Endothelial cell of umbilical vein (primary cell): ENCODE measurements at regions not wholly inside any gene's neighbourhood (a gene's known extent, or its start where the extent isn't known, plus 50 kb on each side); places are given as distances from the start of the nearest gene placed in this dataset.

Experiments used
- BruUV-seq: library from RNA; stranded (reverse); fragments of 400-500 nt; replicated peaks from 2 replicates; lab custom pipeline; 2021; lab: Mats Ljungman, UMichigan
- CTCF ChIA-PET: fragments of 300-600, 350-600 bp; sonication (Branson Sonifier 250); formaldehyde crosslinking; loops from one replicate; lab custom pipeline; 2021; ENCODE audit warnings: antibody characterized with exemption, inconsistent platforms; lab: Charles Lee
- POLR2A ChIA-PET: fragments of 300-600, 350-600 bp; sonication (Branson Sonifier 250); formaldehyde crosslinking; loops from one replicate; lab custom pipeline; 2021; ENCODE audit warnings: antibody characterized with exemption, inconsistent platforms; lab: Charles Lee
- DNase-seq: peaks from one replicate; pipeline ENCODE4 v3.0.0-alpha.2; 2011; ENCODE audit warnings: low read depth, low spot score
- FAIRE-seq: peaks from 2 replicates; lab custom pipeline; 2011; peaks lifted over from hg19 to GRCh38; lab: Jason Lieb, UNC
- H2AFZ ChIP-seq: 2 replicates; pipeline ENCODE4 v1.6.0; 2012; ENCODE audit warnings: low read depth, low read length, control low read depth, inconsistent platforms
- H3K27ac ChIP-seq: 2 replicates; pipeline ENCODE4 v1.5.1; 2011; ENCODE audit warnings: low read depth, mild to moderate bottlenecking, control low read depth, low read length, moderate library complexity; ENCODE audit not compliant: insufficient read depth
- H3K27me3 ChIP-seq, 2 experiments: 2 replicates each; pipeline versions ENCODE4 v1.6.0 to v1.6.1; 2011; ENCODE audit warnings: low read length in 2 of 2, mixed read lengths in 1 of 2; ENCODE audit not compliant: control insufficient read depth in 2 of 2, insufficient read depth in 2 of 2
- H3K36me3 ChIP-seq, 2 experiments: 2 replicates in 1 of 2; 3 replicates in 1 of 2; pipeline ENCODE4 v1.5.1; 2011; ENCODE audit warnings: low read length in 2 of 2, mild to moderate bottlenecking in 1 of 2, moderate library complexity in 1 of 2; ENCODE audit not compliant: control insufficient read depth in 2 of 2, insufficient read depth in 2 of 2; ENCODE audit errors: extremely low read depth in 1 of 2
- H3K4me1 ChIP-seq: 3 replicates; pipeline ENCODE4 v1.5.1; 2011; ENCODE audit warnings: mild to moderate bottlenecking, low read length; ENCODE audit not compliant: control insufficient read depth, insufficient read depth; ENCODE audit errors: extremely low read depth
- H3K4me2 ChIP-seq: 2 replicates; pipeline ENCODE4 v1.6.1; 2011; ENCODE audit warnings: low read length, control low read depth, mixed read lengths; ENCODE audit not compliant: insufficient read depth
- H3K4me3 ChIP-seq, 3 experiments: fragments of 200-600 bp in 1 of 3; sonication (generic), shearing (Covaris generic) in 1 of 3; replicated peaks in 1 of 3; 2 replicates each; pipeline ENCODE4 v1.5.1; 2011 to 2016; ENCODE audit warnings: control low read depth in 3 of 3, low read length in 3 of 3, mild to moderate bottlenecking in 2 of 3, inconsistent platforms in 1 of 3, low read depth in 1 of 3, moderate library complexity in 1 of 3; ENCODE audit not compliant: insufficient read depth in 1 of 3
- H3K79me2 ChIP-seq: 2 replicates; pipeline ENCODE4 v1.6.0; 2012; ENCODE audit warnings: low read length, inconsistent platforms; ENCODE audit not compliant: control insufficient read depth, insufficient read depth
- H3K9ac ChIP-seq: replicated peaks from 2 replicates; pipeline ENCODE3; 2011; ENCODE audit warnings: low read length, control low read depth; ENCODE audit not compliant: insufficient read depth; ENCODE audit errors: extremely low read depth
- H3K9me1 ChIP-seq: replicated peaks from 3 replicates; pipeline ENCODE4 v1.6.0; 2011; ENCODE audit warnings: mild to moderate bottlenecking, low read length; ENCODE audit not compliant: control insufficient read depth, insufficient read depth; ENCODE audit errors: extremely low read depth
- H3K9me3 ChIP-seq: replicated peaks from 2 replicates; pipeline ENCODE4 v1.5.1; 2012; ENCODE audit warnings: low read length, inconsistent platforms; ENCODE audit not compliant: control insufficient read depth, insufficient read depth
- H4K20me1 ChIP-seq: replicated peaks from 2 replicates; pipeline ENCODE3; 2011; ENCODE audit warnings: mild to moderate bottlenecking, low read length; ENCODE audit not compliant: control insufficient read depth, insufficient read depth; ENCODE audit errors: extremely low read depth
- EZH2 ChIP-seq: IDR thresholded peaks from 2 replicates; pipeline ENCODE4 v1.6.1; 2012; ENCODE audit warnings: borderline replicate concordance, low read depth, mild to moderate bottlenecking, moderate library complexity, low read length, inconsistent platforms; ENCODE audit not compliant: severe bottlenecking
- GATA2 ChIP-seq: IDR thresholded peaks from 2 replicates; pipeline ENCODE4 v1.7.0; 2011; ENCODE audit warnings: low read depth, mild to moderate bottlenecking, moderate library complexity, mixed read lengths, low read length; ENCODE audit not compliant: insufficient read length, insufficient read depth
- JUN ChIP-seq: IDR thresholded peaks from 2 replicates; pipeline ENCODE4 v1.6.1; 2011; ENCODE audit warnings: borderline replicate concordance, low read depth; ENCODE audit not compliant: insufficient read length, insufficient read depth
- MAX ChIP-seq: IDR thresholded peaks from 2 replicates; pipeline ENCODE4 v1.6.1; 2011; ENCODE audit not compliant: insufficient read depth, insufficient read length
- POLR2AphosphoS5 ChIP-seq: IDR thresholded peaks from 2 replicates; pipeline ENCODE4 v1.6.1; 2012; ENCODE audit warnings: low read depth, mild to moderate bottlenecking, control low read depth, low read length, moderate library complexity; ENCODE audit not compliant: insufficient read depth
- dilution Hi-C: fragments of 300-500 bp; cut with MboI; formaldehyde crosslinking; loops from one replicate; pipeline ENCODE4 v1.15.0; 2019; ENCODE audit warnings: low sequenced_read_pairs; ENCODE audit not compliant: extremely low pct_ligation_motif_present
- intact Hi-C: fragments of 100-400 bp; cut with micrococcal nuclease; formaldehyde crosslinking; loops from one replicate; pipeline ENCODE4 v1.10.0; 2022

GRCh38 chr19:30137747-30138146, 195.7 kb downstream of the URI1 start:
- H3K27ac ChIP-seq = no peak overlapping the region
- no TSS peak for BruUV-seq

DNA sequence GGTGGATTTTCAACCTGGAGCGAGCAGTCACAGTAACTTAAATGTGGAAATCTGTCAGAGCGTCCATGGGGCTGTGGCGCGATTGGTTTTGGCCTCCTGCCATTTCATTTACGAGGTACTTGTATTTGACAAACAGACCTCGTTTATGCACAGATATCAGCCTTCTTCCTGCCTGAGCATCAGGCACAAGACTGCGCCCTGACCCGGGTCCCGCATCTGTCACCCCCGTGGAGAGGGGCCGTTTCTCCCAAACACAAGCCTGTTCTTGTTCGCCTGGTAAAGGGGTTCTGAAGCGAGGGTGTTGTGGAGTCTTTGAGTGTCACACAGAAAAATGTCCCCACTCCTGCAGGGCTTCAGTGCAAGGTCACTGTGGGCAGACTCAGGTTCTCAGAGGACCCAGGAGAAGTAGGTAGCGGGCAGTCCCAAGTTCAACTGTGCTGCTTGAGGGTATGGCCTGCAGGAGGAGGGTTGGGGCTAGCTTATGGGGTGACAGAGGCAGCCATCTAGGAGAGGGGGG, 202.3 kb downstream of the URI1 start:
- Histone ChIP-seq H3K9me3 (peaks cover 4% of the 10 kb centered on the region), H3K36me3 (no peaks in the 10 kb centered on the region), H3K27ac (no peak overlapping the region), H2AFZ (no peak overlapping the region), H3K79me2 (no peaks in the 10 kb centered on the region), H3K9me1 (no peaks in the 10 kb centered on the region), H3K4me1 (no peaks in the 10 kb centered on the region), H3K9ac (no peak overlapping the region), H3K4me2 (no peak overlapping the region), H3K27me3 (no peaks in the 10 kb centered on the region), H3K4me3 (no peak overlapping the region), H4K20me1 (no peaks in the 10 kb centered on the region)
- intact Hi-C loops = no loop called here
- no TSS peak for BruUV-seq
- DNase-seq = no peak
- dilution Hi-C loops = no loop called here
- ChIA-PET CTCF (no interaction called here), POLR2A (no interaction called here)
- TF ChIP-seq EZH2 (no peak), MAX (no peak), JUN (no peak)
- no peak for FAIRE-seq

More at GRCh38 chr19:30137747-30138146, 195.7 kb downstream of the URI1 start:
- H3K36me3 ChIP-seq = no peaks in the 10 kb centered on the region
- TF ChIP-seq POLR2AphosphoS5 (no peak), JUN (no peak), GATA2 (no peak)
- ChIA-PET CTCF (no interaction called here), POLR2A (no interaction called here)
- no peaks in the 10 kb centered on the region for H3K79me2 ChIP-seq
- dilution Hi-C loops = no loop called here
- no peak overlapping the region for H2AFZ ChIP-seq
- intact Hi-C loops = no loop called here
- no peaks in the 10 kb centered on the region for H4K20me1 ChIP-seq
- FAIRE-seq (no peak), DNase-seq (no peak)
- H3K9ac ChIP-seq = no peak overlapping the region
- peaks cover 2% of the 10 kb centered on the region for H3K9me3 ChIP-seq
- H3K9me1 ChIP-seq = no peaks in the 10 kb centered on the region
- H3K4me1 ChIP-seq = no peaks in the 10 kb centered on the region
- H3K4me2 ChIP-seq = no peak overlapping the region
- no peaks in the 10 kb centered on the region for H3K27me3 ChIP-seq
- no peak overlapping the region for H3K4me3 ChIP-seq
